ENCODE measurements at regions not wholly inside any gene's neighbourhood (a gene's known extent, or its start where the extent isn't known, plus 50 kb on each side); places are given as distances from the start of the nearest gene placed in this dataset.

DNA sequence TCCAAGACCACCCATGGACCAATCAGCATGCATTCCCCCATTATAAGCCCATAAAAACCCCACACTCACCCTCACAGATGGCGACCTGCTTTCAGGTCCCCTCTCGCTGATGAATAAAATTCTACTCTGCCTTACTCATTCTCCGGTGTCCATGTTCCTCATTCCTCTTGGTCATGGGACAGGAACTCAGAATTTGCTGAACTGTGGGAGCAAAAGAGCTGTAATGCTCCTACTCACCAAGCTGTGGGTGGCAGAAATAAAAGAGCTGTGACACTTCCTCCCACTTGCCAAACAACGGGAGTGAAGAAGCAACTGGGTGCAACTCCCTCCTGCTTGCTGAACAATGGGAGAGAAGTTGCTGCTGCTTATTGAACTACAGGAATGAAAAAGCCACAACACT, 168.5 kb upstream of the PCDH18 start (continued):
- TF ChIP-seq YY1 (IDR thresholded peaks at IDR 0.05; ENCODE audit: low read depth, low read length) = no peak

DNA sequence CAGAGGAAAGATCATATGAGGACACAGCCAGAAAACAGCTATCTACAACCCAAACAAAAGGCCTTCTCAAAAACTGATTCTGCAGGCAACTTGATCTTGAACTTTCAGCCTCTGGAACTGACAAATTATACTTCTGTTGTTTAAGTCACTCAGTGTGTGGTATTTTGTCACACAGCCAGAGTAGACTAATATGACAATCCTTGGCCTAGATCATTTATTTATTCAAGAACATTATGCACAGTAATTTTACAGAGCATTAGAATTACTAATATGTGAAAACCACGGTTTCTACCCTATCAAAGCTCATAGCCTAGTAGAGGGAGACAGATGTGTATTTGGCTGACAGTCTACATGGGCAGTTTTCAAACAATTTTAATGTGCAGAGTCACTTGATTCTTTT, 167.8 kb upstream of the PCDH18 start:
- FAIRE-seq (no peak), ATAC-seq (no peak), DNase-seq (ENCODE audit: low read depth, low spot score) (no peak)
- no peak overlapping the region for H3K4me2 ChIP-seq (ENCODE audit: control insufficient read depth, insufficient read depth)
- ChIA-PET SMC1A (ENCODE audit: uncharacterized antibody, unreplicated experiment) (interaction anchor here (1.8 kb wide), 1 partner anchor 22 kb away, joined by 4 read pairs; no protein-coding TSS in a partner anchor), CTCF (no interaction called here), POLR2A (no interaction called here), RAD21 (ENCODE audit: unreplicated experiment) (no interaction called here)
- no peaks in the 10 kb centered on the region for H4K20me1 ChIP-seq (ENCODE audit: control insufficient read depth, insufficient read depth)
- H2AFZ ChIP-seq (ENCODE audit: control insufficient read depth, low read depth, low read length) = no peak overlapping the region
- 0% methylated on average over 1 of the region's 1 CpG for WGBS (ENCODE audit: insufficient coverage, insufficient replicate concordance, low lambda C conversion rate, missing lambda C conversion rate)
- H3K9ac ChIP-seq (ENCODE audit: control insufficient read depth, insufficient read depth, low read length) = no peak overlapping the region
- H3K4me3 ChIP-seq = no peak overlapping the region
- in situ Hi-C loops (cut with MboI) = no loop called here
- H3K4me1 ChIP-seq (ENCODE audit: control insufficient read depth, insufficient read depth, low read length) = no peaks in the 10 kb centered on the region
- TF ChIP-seq, protein P1, sequence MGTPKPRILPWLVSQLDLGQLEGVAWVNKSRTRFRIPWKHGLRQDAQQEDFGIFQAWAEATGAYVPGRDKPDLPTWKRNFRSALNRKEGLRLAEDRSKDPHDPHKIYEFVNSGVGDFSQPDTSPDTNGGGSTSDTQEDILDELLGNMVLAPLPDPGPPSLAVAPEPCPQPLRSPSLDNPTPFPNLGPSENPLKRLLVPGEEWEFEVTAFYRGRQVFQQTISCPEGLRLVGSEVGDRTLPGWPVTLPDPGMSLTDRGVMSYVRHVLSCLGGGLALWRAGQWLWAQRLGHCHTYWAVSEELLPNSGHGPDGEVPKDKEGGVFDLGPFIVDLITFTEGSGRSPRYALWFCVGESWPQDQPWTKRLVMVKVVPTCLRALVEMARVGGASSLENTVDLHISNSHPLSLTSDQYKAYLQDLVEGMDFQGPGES (IDR thresholded peaks at IDR 0.05) = no peak
- TF ChIP-seq, protein P2, sequence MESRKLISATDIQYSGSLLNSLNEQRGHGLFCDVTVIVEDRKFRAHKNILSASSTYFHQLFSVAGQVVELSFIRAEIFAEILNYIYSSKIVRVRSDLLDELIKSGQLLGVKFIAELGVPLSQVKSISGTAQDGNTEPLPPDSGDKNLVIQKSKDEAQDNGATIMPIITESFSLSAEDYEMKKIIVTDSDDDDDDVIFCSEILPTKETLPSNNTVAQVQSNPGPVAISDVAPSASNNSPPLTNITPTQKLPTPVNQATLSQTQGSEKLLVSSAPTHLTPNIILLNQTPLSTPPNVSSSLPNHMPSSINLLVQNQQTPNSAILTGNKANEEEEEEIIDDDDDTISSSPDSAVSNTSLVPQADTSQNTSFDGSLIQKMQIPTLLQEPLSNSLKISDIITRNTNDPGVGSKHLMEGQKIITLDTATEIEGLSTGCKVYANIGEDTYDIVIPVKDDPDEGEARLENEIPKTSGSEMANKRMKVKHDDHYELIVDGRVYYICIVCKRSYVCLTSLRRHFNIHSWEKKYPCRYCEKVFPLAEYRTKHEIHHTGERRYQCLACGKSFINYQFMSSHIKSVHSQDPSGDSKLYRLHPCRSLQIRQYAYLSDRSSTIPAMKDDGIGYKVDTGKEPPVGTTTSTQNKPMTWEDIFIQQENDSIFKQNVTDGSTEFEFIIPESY (IDR thresholded peaks at IDR 0.05) = no peak
- TF ChIP-seq, protein P3, sequence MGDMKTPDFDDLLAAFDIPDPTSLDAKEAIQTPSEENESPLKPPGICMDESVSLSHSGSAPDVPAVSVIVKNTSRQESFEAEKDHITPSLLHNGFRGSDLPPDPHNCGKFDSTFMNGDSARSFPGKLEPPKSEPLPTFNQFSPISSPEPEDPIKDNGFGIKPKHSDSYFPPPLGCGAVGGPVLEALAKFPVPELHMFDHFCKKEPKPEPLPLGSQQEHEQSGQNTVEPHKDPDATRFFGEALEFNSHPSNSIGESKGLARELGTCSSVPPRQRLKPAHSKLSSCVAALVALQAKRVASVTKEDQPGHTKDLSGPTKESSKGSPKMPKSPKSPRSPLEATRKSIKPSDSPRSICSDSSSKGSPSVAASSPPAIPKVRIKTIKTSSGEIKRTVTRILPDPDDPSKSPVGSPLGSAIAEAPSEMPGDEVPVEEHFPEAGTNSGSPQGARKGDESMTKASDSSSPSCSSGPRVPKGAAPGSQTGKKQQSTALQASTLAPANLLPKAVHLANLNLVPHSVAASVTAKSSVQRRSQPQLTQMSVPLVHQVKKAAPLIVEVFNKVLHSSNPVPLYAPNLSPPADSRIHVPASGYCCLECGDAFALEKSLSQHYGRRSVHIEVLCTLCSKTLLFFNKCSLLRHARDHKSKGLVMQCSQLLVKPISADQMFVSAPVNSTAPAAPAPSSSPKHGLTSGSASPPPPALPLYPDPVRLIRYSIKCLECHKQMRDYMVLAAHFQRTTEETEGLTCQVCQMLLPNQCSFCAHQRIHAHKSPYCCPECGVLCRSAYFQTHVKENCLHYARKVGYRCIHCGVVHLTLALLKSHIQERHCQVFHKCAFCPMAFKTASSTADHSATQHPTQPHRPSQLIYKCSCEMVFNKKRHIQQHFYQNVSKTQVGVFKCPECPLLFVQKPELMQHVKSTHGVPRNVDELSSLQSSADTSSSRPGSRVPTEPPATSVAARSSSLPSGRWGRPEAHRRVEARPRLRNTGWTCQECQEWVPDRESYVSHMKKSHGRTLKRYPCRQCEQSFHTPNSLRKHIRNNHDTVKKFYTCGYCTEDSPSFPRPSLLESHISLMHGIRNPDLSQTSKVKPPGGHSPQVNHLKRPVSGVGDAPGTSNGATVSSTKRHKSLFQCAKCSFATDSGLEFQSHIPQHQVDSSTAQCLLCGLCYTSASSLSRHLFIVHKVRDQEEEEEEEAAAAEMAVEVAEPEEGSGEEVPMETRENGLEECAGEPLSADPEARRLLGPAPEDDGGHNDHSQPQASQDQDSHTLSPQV (IDR thresholded peaks at IDR 0.05) = no peak
- no peaks in the 10 kb centered on the region for H3K79me2 ChIP-seq (ENCODE audit: control insufficient read depth, insufficient read depth, low read length)
- no peaks in the 10 kb centered on the region for H3K27me3 ChIP-seq (replicated peaks in 1 of 2; ENCODE audit: control insufficient read depth in 2 of 2, insufficient read depth in 2 of 2, low read length in 1 of 2)
- H3K27ac ChIP-seq (ENCODE audit: control insufficient read depth, insufficient read depth) = no peak overlapping the region
- no TSS peak for BruUV-seq (replicated peaks)
- no peaks in the 10 kb centered on the region for H3K36me3 ChIP-seq (ENCODE audit: control insufficient read depth in 2 of 2, insufficient read depth in 2 of 2, low read length in 1 of 2)
- intact Hi-C loops (cut with micrococcal nuclease; ENCODE audit: unreplicated experiment) = no loop called here
- no peaks in the 10 kb centered on the region for H3K9me3 ChIP-seq (replicated peaks; ENCODE audit: control insufficient read depth, insufficient read depth, low read length)

Measured in GM12878 (cell line).